D721Med (cell line): ENCODE measurements at regions not wholly inside any gene's neighbourhood (a gene's known extent, or its start where the extent isn't known, plus 50 kb on each side); places are given as distances from the start of the nearest gene placed in this dataset.

ENCODE experiments used
- DNase-seq: peaks from one replicate; pipeline ENCODE4 v3.0.0; 2011; ENCODE audit warnings: low spot score; ENCODE audit not compliant: insufficient read length
- FAIRE-seq: peaks from 2 replicates; lab custom pipeline; 2011; peaks lifted over from hg19 to GRCh38; lab: Jason Lieb, UNC
- CTCF ChIP-seq: IDR thresholded peaks from 2 replicates; pipeline ENCODE4 v1.5.1; 2012; ENCODE audit warnings: mild to moderate bottlenecking, control low read depth; ENCODE audit not compliant: insufficient read depth; ENCODE audit errors: missing control alignments

DNA sequence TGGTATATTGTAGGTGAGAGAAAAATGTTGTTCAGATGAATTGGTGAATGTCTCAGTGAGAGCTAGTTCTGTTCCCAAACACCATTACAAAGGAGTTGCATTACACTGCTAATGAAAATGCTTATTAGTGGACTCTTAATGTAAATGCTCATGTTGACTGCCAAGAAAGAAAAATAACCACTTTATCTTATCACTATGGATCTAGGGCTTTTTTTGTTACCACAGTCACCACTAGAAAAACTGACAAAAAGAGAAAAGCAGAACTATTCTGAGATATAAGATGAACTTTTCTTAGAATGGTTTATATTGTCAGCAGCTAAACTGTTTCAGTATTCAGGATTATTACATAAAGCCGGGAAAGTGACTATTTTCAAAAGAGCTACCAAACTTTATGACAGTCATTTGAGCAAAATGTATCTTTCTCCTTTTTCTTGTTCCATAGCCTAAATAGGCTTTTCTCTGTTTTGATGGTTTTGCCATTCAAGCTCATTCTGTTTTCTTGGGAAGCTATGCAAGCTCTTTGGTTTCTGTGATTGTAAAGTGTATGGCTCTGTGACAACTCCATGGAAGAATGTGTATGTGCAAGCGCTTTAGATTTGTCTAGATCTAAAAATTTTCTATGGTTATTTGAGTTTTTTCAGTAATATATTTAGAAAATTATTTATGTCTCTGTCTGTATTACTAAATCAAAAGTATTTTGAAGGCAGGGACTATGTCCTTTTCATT lies 64.2 kb upstream of the DPH5 start:
- FAIRE-seq (peak; percentile 61), DNase-seq (no peak)
- TF ChIP-seq CTCF: no peak

DNA sequence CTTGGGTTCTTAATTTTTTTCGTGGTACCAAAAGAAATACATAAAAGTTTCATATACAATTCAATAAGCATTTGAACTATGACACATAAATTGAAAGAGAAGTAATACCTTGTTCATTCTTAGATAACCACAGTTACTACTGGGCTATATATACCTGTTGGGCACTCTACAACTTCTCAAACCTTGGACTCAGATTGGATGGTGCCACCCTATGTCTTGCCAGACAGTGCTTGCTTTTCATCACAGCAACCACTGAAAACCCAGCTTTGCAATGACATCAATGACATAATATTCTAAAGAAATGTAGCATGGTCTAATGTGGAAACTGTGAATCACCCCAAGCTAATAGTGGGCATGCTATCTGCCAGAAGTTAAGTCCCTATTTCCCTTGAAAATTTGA lies 62.8 kb upstream of the DPH5 start:
- no peak for DNase-seq
- TF ChIP-seq CTCF: no peak
- no peak for FAIRE-seq

DNA sequence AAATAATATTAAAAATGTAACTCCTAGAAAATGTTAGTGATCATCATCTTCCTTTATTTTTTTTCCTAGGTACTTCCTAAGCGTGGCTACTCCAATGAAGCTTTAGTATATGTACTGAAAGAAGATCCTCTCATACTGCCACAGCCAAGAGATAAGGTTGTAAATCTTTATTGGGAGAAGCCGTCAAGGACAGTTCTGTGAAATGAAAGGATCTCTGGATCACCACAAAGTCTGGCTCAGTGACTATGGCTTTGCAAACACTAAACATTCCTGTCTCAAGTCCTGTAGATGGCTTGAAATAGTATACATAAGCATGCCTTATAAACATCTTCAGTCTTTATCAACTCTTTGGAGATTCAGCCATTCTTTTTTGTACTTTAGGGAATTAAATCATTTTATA lies 61.2 kb upstream of the DPH5 start:
- TF ChIP-seq CTCF: no peak
- DNase-seq: no peak
- no peak for FAIRE-seq

GRCh38 chr1:101081496-101082488 lies 56.2 kb upstream of the DPH5 start:
- DNase-seq (no peak), FAIRE-seq (no peak)
- no peak for TF ChIP-seq CTCF

- no peak for DNase-seq
- TF ChIP-seq CTCF: no peak
- FAIRE-seq: no peak
These were observed 55.3 kb upstream of the DPH5 start for GRCh38 chr1:101080859-101081258.

DNA sequence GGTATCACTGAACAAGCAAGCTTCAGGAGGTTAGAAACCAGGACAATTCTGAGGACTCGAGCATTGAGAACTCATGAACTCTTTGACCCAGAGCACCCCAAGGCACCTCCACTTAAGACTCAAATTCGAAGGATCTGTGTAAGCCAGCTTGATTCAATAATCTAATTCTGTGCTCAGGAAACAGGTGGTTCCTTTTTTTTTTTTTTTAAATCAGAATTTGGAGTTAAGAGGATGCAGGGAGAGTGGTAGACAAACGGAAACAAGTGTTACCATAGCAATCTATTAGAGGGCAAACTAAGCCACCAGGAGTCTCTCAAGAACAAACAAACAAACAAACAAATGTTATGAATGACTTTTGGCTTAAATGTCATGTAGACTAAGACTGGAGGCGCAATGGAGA lies 53.8 kb upstream of the DPH5 start:
- no peak for FAIRE-seq
- TF ChIP-seq CTCF: no peak

More for the DNA sequence above, 53.8 kb upstream of the DPH5 start:
- DNase-seq: no peak
